WTC11 (cell line): ENCODE measurements at regions not wholly inside any gene's neighbourhood (a gene's known extent, or its start where the extent isn't known, plus 50 kb on each side); places are given as distances from the start of the nearest gene placed in this dataset.

Experiments used
- ATAC-seq: fragments of 200-7000 bp; cut with Tn5 transposase; 2 replicates; pipeline ENCODE4 v1.10.0; 2021; ENCODE audit warnings: mild to moderate bottlenecking, moderate library complexity
- CTCF ChIA-PET: fragments of 300-600 bp; sonication (Branson Sonifier 250); formaldehyde crosslinking; loops from one replicate; lab custom pipeline; 2021; ENCODE audit warnings: antibody characterized with exemption; lab: Charles Lee
- POLR2A ChIA-PET: fragments of 350-600 bp; sonication (Branson Sonifier 250); formaldehyde crosslinking; loops from one replicate; lab custom pipeline; 2021; ENCODE audit warnings: antibody characterized with exemption; lab: Charles Lee
- DNase-seq: peaks from one replicate; pipeline ENCODE4 v3.0.0; 2021; ENCODE audit warnings: low spot score
- H3K27ac Mint-ChIP-seq: 2 replicates; pipeline ENCODE4 v1.8.0; 2021; ENCODE audit warnings: mixed read lengths
- H3K27me3 Mint-ChIP-seq: 2 replicates; pipeline ENCODE4 v1.8.0; 2021; ENCODE audit warnings: low read depth, mild to moderate bottlenecking, moderate library complexity, mixed read lengths
- H3K36me3 Mint-ChIP-seq: 2 replicates; pipeline ENCODE4 v1.8.0; 2021; ENCODE audit warnings: mixed read lengths
- H3K4me1 Mint-ChIP-seq: 2 replicates; pipeline ENCODE4 v1.8.0; 2022; ENCODE audit warnings: mixed read lengths
- H3K4me3 Mint-ChIP-seq: 2 replicates; pipeline ENCODE4 v1.8.0; 2021; ENCODE audit warnings: mild to moderate bottlenecking, moderate library complexity, mixed read lengths
- H3K9me3 Mint-ChIP-seq: 2 replicates; pipeline ENCODE4 v1.8.0; 2021; ENCODE audit warnings: mixed read lengths
- AR ChIP-seq: fragments of 250-450 bp; sonication (Bioruptor Pico); IDR thresholded peaks from 2 replicates; pipeline ENCODE4 v1.9.0; 2021; ENCODE audit warnings: mild to moderate bottlenecking
- ATF1 ChIP-seq: sonication (generic); formaldehyde crosslinking; IDR thresholded peaks from 2 replicates; pipeline ENCODE4 v1.8.1; 2023; ENCODE audit warnings: mild to moderate bottlenecking, moderate library complexity, missing genetic modification reagents
- ATF2 ChIP-seq: sonication (generic); formaldehyde crosslinking; IDR thresholded peaks from 2 replicates; pipeline ENCODE4 v1.8.1; 2022; ENCODE audit warnings: low read depth, missing genetic modification reagents, borderline replicate concordance
- ATF6 ChIP-seq: sonication (generic); formaldehyde crosslinking; IDR thresholded peaks from 2 replicates; pipeline ENCODE4 v1.8.1; 2023; ENCODE audit warnings: mild to moderate bottlenecking, missing genetic modification reagents
- ERG ChIP-seq: fragments of 250-450 bp; sonication (Bioruptor Pico); IDR thresholded peaks from 2 replicates; pipeline ENCODE4 v1.8.0; 2021; ENCODE audit warnings: mild to moderate bottlenecking
- FOXP4 ChIP-seq: sonication (generic); formaldehyde crosslinking; IDR thresholded peaks from 2 replicates; pipeline ENCODE4 v1.8.0; 2022; ENCODE audit warnings: mild to moderate bottlenecking, missing genetic modification reagents
- IRF1 ChIP-seq: sonication (generic); formaldehyde crosslinking; IDR thresholded peaks from 2 replicates; pipeline ENCODE4 v1.8.0; 2023; ENCODE audit warnings: missing genetic modification reagents
- IRF2 ChIP-seq: sonication (generic); formaldehyde crosslinking; IDR thresholded peaks from 2 replicates; pipeline ENCODE4 v1.8.0; 2022; ENCODE audit warnings: low read depth, missing genetic modification reagents, borderline replicate concordance
- JUN ChIP-seq: sonication (generic); formaldehyde crosslinking; IDR thresholded peaks from 2 replicates; pipeline ENCODE4 v1.8.0; 2023; ENCODE audit warnings: mild to moderate bottlenecking, missing genetic modification reagents
- NR3C1 ChIP-seq: sonication (generic); formaldehyde crosslinking; conservative IDR thresholded peaks from 2 replicates; pipeline ENCODE4 v1.8.1; 2023; ENCODE audit warnings: low read depth, mild to moderate bottlenecking, missing genetic modification reagents
- STAT6 ChIP-seq: sonication (generic); formaldehyde crosslinking; conservative IDR thresholded peaks from 2 replicates; pipeline ENCODE4 v1.8.1; 2023; ENCODE audit warnings: mild to moderate bottlenecking, low read depth, missing genetic modification reagents, moderate library complexity
- USF1 ChIP-seq: sonication (generic); formaldehyde crosslinking; IDR thresholded peaks from 2 replicates; pipeline ENCODE4 v1.8.0; 2022; ENCODE audit warnings: mild to moderate bottlenecking, missing genetic modification reagents
- ZBTB43 ChIP-seq: sonication (generic); formaldehyde crosslinking; IDR thresholded peaks from 2 replicates; pipeline ENCODE4 v1.8.1; 2023; ENCODE audit warnings: mild to moderate bottlenecking, missing genetic modification reagents
- ZNF232 ChIP-seq: sonication (generic); formaldehyde crosslinking; IDR thresholded peaks from 2 replicates; pipeline ENCODE4 v1.8.0; 2022; ENCODE audit warnings: mild to moderate bottlenecking, missing genetic modification reagents
- ZNF317 ChIP-seq: sonication (generic); formaldehyde crosslinking; IDR thresholded peaks from 2 replicates; pipeline ENCODE4 v1.8.1; 2023; ENCODE audit warnings: low read depth, mild to moderate bottlenecking, moderate library complexity, missing genetic modification reagents, borderline replicate concordance
- ZNF416 ChIP-seq: fragments of 250-450 bp; sonication (Bioruptor Pico); IDR thresholded peaks from 2 replicates; pipeline ENCODE4 v1.9.0; 2021; ENCODE audit warnings: mild to moderate bottlenecking, inconsistent platforms

GRCh38 chr7:145624618-145625017, 492.0 kb upstream of the CNTNAP2 start:
- no peaks in the 10 kb centered on the region for H3K9me3 Mint-ChIP-seq
- no peak overlapping the region for H3K4me3 Mint-ChIP-seq
- POLR2A ChIA-PET: no interaction called here
- H3K27me3 Mint-ChIP-seq: no peaks in the 10 kb centered on the region
- no peak for DNase-seq
- no peak for TF ChIP-seq IRF2 (CRISPR knock-in tag)
- no peaks in the 10 kb centered on the region for H3K4me1 Mint-ChIP-seq
- ATAC-seq: no peak
- no peaks in the 10 kb centered on the region for H3K36me3 Mint-ChIP-seq
- no peak overlapping the region for H3K27ac Mint-ChIP-seq
- CTCF ChIA-PET: no interaction called here

- peaks cover 6% of the 10 kb centered on the region; the same call in 1 of the 2 replicates for H3K4me1 Mint-ChIP-seq
- H3K4me3 Mint-ChIP-seq: no peak overlapping the region
- no peak for DNase-seq
- H3K9me3 Mint-ChIP-seq: peaks cover 42% of the 10 kb centered on the region
- H3K27ac Mint-ChIP-seq: no peak overlapping the region
- ChIA-PET POLR2A (no interaction called here), CTCF (no interaction called here)
- H3K27me3 Mint-ChIP-seq: peaks cover 3% of the 10 kb centered on the region; the same call in 1 of the 2 replicates
- no peak for ATAC-seq
- peaks cover 20% of the 10 kb centered on the region for H3K36me3 Mint-ChIP-seq
- TF ChIP-seq ATF2 (no peak), ZNF317 (CRISPR knock-in tag) (no peak), JUN (no peak), ATF6 (CRISPR knock-in tag) (no peak), IRF2 (CRISPR knock-in tag) (no peak), ZNF232 (CRISPR knock-in tag) (no peak), NR3C1 (CRISPR knock-in tag) (no peak), ZBTB43 (CRISPR knock-in tag) (no peak), AR (CRISPR knock-in tag) (no peak)
These were observed 510.6 kb upstream of the CNTNAP2 start for GRCh38 chr7:145605963-145606362.

GRCh38 chr7:145599376-145599775, 517.2 kb upstream of the CNTNAP2 start:
- Mint-ChIP-seq H3K36me3 (no peaks in the 10 kb centered on the region; the same call in 1 of the 2 replicates), H3K27ac (no peak overlapping the region), H3K27me3 (no peaks in the 10 kb centered on the region), H3K4me3 (no peak overlapping the region), H3K9me3 (peaks cover 26% of the 10 kb centered on the region), H3K4me1 (peaks cover 6% of the 10 kb centered on the region; the same call in 1 of the 2 replicates)
- no peak for ATAC-seq
- POLR2A ChIA-PET: no interaction called here
- CTCF ChIA-PET: no interaction called here
- DNase-seq: no peak
- no peak for TF ChIP-seq ERG (CRISPR knock-in tag)
- no peak for TF ChIP-seq JUN
- TF ChIP-seq ZNF416 (CRISPR knock-in tag): no peak
- no peak for TF ChIP-seq FOXP4 (CRISPR knock-in tag)
- TF ChIP-seq STAT6 (CRISPR knock-in tag): no peak
- TF ChIP-seq USF1 (CRISPR knock-in tag): no peak
- no peak for TF ChIP-seq ATF1 (CRISPR knock-in tag)
- no peak for TF ChIP-seq IRF1 (CRISPR knock-in tag)
